PC-3 (cell line): ENCODE measurements at regions not wholly inside any gene's neighbourhood (a gene's known extent, or its start where the extent isn't known, plus 50 kb on each side); places are given as distances from the start of the nearest gene placed in this dataset.

ENCODE experiments used
- EZH2 ChIP-seq: fragments of 300-600 bp; sonication (generic); IDR thresholded peaks from one replicate; pipeline ENCODE4 v1.6.1; 2017; ENCODE audit warnings: antibody characterized with exemption, mild to moderate bottlenecking, low read length; ENCODE audit not compliant: unreplicated experiment
- TF ChIP-seq, protein P1 (sequence below): fragments of 300-600 bp; sonication (generic); conservative IDR thresholded peaks from 2 replicates; pipeline ENCODE4 v1.5.1; 2017; ENCODE audit warnings: antibody characterized with exemption, low read depth, mild to moderate bottlenecking, low read length

DNA sequence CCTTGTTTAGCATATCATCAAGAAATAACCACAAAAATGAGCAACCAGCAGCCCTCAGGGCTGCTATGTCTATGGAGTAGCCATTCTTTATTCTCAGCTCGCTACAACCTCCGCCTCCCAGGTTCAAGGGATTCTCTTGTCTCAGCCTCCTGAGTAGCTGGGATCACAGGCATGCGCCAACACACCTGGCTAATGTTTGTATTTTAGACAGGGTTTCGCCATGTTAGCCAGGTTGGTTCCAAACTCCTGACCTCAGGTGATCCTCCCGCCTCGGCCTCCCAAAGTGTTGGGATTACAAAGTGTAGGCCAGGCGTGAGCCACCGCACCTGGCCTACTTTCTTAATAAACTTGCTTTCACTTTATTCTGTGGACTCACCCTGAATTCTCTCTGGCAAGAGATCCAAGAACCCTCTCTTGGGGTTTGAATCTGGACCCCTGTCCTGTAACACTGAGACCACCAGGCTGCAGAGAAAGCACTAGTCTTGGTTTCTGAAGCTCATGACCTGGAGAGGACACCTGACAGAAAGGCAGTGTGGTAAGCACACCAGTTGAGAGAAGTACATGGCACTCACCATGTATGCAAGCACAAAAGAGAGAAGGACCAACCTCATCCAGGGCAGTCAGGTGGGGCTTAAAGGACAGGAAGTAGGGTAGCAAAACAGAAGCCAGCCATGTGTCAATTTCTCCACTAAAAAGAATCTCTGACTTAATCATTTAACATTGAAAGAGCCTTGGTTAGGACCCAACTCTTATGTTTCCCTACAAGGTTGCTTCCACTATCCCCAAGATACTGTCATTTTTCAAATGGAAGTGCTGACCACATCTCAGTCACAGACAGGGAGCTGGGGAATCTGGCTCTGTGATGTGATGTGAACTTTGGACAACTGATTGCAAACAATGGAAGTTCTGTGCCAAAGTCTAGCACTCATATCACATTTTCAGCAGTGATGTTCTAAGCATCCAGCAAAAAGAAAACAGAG lies 97.4 kb upstream of the DST start:
- no peak for TF ChIP-seq EZH2
- TF ChIP-seq, protein P1, sequence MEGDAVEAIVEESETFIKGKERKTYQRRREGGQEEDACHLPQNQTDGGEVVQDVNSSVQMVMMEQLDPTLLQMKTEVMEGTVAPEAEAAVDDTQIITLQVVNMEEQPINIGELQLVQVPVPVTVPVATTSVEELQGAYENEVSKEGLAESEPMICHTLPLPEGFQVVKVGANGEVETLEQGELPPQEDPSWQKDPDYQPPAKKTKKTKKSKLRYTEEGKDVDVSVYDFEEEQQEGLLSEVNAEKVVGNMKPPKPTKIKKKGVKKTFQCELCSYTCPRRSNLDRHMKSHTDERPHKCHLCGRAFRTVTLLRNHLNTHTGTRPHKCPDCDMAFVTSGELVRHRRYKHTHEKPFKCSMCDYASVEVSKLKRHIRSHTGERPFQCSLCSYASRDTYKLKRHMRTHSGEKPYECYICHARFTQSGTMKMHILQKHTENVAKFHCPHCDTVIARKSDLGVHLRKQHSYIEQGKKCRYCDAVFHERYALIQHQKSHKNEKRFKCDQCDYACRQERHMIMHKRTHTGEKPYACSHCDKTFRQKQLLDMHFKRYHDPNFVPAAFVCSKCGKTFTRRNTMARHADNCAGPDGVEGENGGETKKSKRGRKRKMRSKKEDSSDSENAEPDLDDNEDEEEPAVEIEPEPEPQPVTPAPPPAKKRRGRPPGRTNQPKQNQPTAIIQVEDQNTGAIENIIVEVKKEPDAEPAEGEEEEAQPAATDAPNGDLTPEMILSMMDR: no peak
